BE2C (cell line): ENCODE measurements at regions not wholly inside any gene's neighbourhood (a gene's known extent, or its start where the extent isn't known, plus 50 kb on each side); places are given as distances from the start of the nearest gene placed in this dataset.

Source experiments
- DNase-seq: peaks from one replicate; pipeline ENCODE4 v3.0.0-alpha.2; 2020
- H3K27me3 ChIP-seq: fragments of 250-450 bp; sonication (Bioruptor Pico); 2 replicates; pipeline ENCODE4 v1.5.1; 2020; ENCODE audit warnings: mild to moderate bottlenecking
- H3K36me3 ChIP-seq: fragments of 250-450 bp; sonication (Bioruptor Pico); 2 replicates; pipeline ENCODE4 v1.5.1; 2020; ENCODE audit warnings: mild to moderate bottlenecking
- H3K4me1 ChIP-seq: fragments of 250-450 bp; sonication (Bioruptor Pico); 2 replicates; pipeline ENCODE4 v1.5.1; 2020
- H3K4me3 ChIP-seq: 2 replicates; pipeline ENCODE4 v1.5.1; 2011; ENCODE audit warnings: low read depth, low read length
- H3K9me3 ChIP-seq: fragments of 250-450 bp; sonication (Bioruptor Pico); 2 replicates; pipeline ENCODE4 v1.5.1; 2020
- CTCF ChIP-seq: IDR thresholded peaks from 2 replicates; pipeline ENCODE4 v1.5.1; 2012; ENCODE audit warnings: mild to moderate bottlenecking, low read depth, low read length

GRCh38 chr1:38549191-38549590 lies 310.4 kb downstream of the RRAGC start:
- no peak overlapping the region for H3K4me3 ChIP-seq
- no peaks in the 10 kb centered on the region for H3K4me1 ChIP-seq
- no peaks in the 10 kb centered on the region for H3K9me3 ChIP-seq
- DNase-seq, result no peak
- H3K36me3 ChIP-seq, result no peaks in the 10 kb centered on the region
- no peak for TF ChIP-seq CTCF
- no peaks in the 10 kb centered on the region for H3K27me3 ChIP-seq

- no peak for DNase-seq
- Histone ChIP-seq H3K27me3 (no peaks in the 10 kb centered on the region), H3K4me1 (no peaks in the 10 kb centered on the region), H3K4me3 (no peak overlapping the region), H3K36me3 (no peaks in the 10 kb centered on the region), H3K9me3 (no peaks in the 10 kb centered on the region)
- no peak for TF ChIP-seq CTCF
Observed at GRCh38 chr1:38547321-38547720, 312.3 kb downstream of the RRAGC start.

GRCh38 chr1:38546636-38547035 lies 312.9 kb downstream of the RRAGC start:
- Histone ChIP-seq H3K36me3 (no peaks in the 10 kb centered on the region), H3K9me3 (no peaks in the 10 kb centered on the region), H3K27me3 (no peaks in the 10 kb centered on the region), H3K4me3 (no peak overlapping the region), H3K4me1 (no peaks in the 10 kb centered on the region)
- no peak for DNase-seq
- TF ChIP-seq CTCF, result no peak

GRCh38 chr1:38541223-38541622 lies 318.3 kb downstream of the RRAGC start:
- TF ChIP-seq CTCF, result no peak
- Histone ChIP-seq H3K4me1 (no peaks in the 10 kb centered on the region), H3K36me3 (no peaks in the 10 kb centered on the region), H3K9me3 (no peaks in the 10 kb centered on the region), H3K4me3 (no peak overlapping the region), H3K27me3 (no peaks in the 10 kb centered on the region)
- no peak for DNase-seq

- no peak for TF ChIP-seq CTCF
- H3K9me3 ChIP-seq, result no peaks in the 10 kb centered on the region
- H3K36me3 ChIP-seq, result no peaks in the 10 kb centered on the region
- no peak overlapping the region for H3K4me3 ChIP-seq
- H3K27me3 ChIP-seq, result no peaks in the 10 kb centered on the region
- H3K4me1 ChIP-seq, result no peaks in the 10 kb centered on the region
- DNase-seq, result no peak
Observed at GRCh38 chr1:38539931-38540330, 319.6 kb downstream of the RRAGC start.

GRCh38 chr1:38538834-38539233 lies 320.7 kb downstream of the RRAGC start:
- TF ChIP-seq CTCF, result no peak
- DNase-seq, result no peak
- peaks cover 8% of the 10 kb centered on the region for H3K4me1 ChIP-seq
- H3K9me3 ChIP-seq, result no peaks in the 10 kb centered on the region
- no peaks in the 10 kb centered on the region for H3K27me3 ChIP-seq
- H3K4me3 ChIP-seq, result no peak overlapping the region
- no peaks in the 10 kb centered on the region for H3K36me3 ChIP-seq
